ENCODE measurements at regions not wholly inside any gene's neighbourhood (a gene's known extent, or its start where the extent isn't known, plus 50 kb on each side); places are given as distances from the start of the nearest gene placed in this dataset.
A peak's percentile ranks its signal among the peaks of the same experiment; 100 is the strongest.
"Not testable (repeated sequence)": the region's sequence is repeated elsewhere in the genome, so short reads cannot be mapped to it uniquely, and the experiment has no call there.

GRCh38 chr15:38930851-38931572 is 366.4 kb upstream of the RASGRP1 start:
- FAIRE-seq (no peak), DNase-seq (ENCODE audit: low spot score) (no peak)

GRCh38 chr15:38941399-38941953 is 376.9 kb upstream of the RASGRP1 start:
- FAIRE-seq (no peak), DNase-seq (ENCODE audit: low spot score) (no peak)

GRCh38 chr15:38944536-38944935 is 379.9 kb upstream of the RASGRP1 start:
- DNase-seq (ENCODE audit: low spot score) (no peak), FAIRE-seq (no peak)

GRCh38 chr15:38945551-38946298 is 381.1 kb upstream of the RASGRP1 start:
- FAIRE-seq = no peak
- no peak for DNase-seq (ENCODE audit: low spot score)

- DNase-seq (ENCODE audit: low spot score) (no peak), FAIRE-seq (no peak)
Observed at GRCh38 chr15:38954090-38954489, 389.5 kb upstream of the RASGRP1 start.

- DNase-seq (ENCODE audit: low spot score) = no peak
- FAIRE-seq = no peak
Observed at GRCh38 chr15:38961456-38961855, 396.8 kb upstream of the RASGRP1 start.

- no peak for FAIRE-seq
- no peak for DNase-seq (ENCODE audit: low spot score)
Observed at GRCh38 chr15:38961931-38962330, 397.3 kb upstream of the RASGRP1 start.

GRCh38 chr15:38972831-38973230 is 408.2 kb upstream of the RASGRP1 start:
- FAIRE-seq (no peak), DNase-seq (ENCODE audit: low spot score) (no peak)

- no peak for FAIRE-seq
- DNase-seq (ENCODE audit: low spot score) = no peak
Observed at GRCh38 chr15:38975282-38975990, 410.8 kb upstream of the RASGRP1 start.

GRCh38 chr15:38991126-38991525 is 426.5 kb upstream of the RASGRP1 start:
- peak; percentile 18 for DNase-seq (ENCODE audit: low spot score)
- no peak for FAIRE-seq

- peak; percentile 27 for FAIRE-seq
- DNase-seq (ENCODE audit: low spot score) = no peak
Observed at GRCh38 chr15:38991701-38992100, 427.1 kb upstream of the RASGRP1 start.

GRCh38 chr15:38992506-38992905 is 427.9 kb upstream of the RASGRP1 start:
- no peak for DNase-seq (ENCODE audit: low spot score)
- no peak for FAIRE-seq

- DNase-seq (ENCODE audit: low spot score) (no peak), FAIRE-seq (no peak)
Observed at GRCh38 chr15:38992930-38993329, 428.3 kb upstream of the RASGRP1 start.

- FAIRE-seq = no peak
- no peak for DNase-seq (ENCODE audit: low spot score)
Observed at GRCh38 chr15:38994310-38994709, 429.7 kb upstream of the RASGRP1 start.

- DNase-seq (ENCODE audit: low spot score) (peak; percentile 35), FAIRE-seq (no peak)
Observed at GRCh38 chr15:38996111-38996631, 431.6 kb upstream of the RASGRP1 start.

- DNase-seq (ENCODE audit: low spot score) (no peak), FAIRE-seq (no peak)
Observed at GRCh38 chr15:38997841-38998240, 433.2 kb upstream of the RASGRP1 start.

GRCh38 chr15:39000008-39000734 is 435.6 kb upstream of the RASGRP1 start:
- FAIRE-seq (no peak), DNase-seq (ENCODE audit: low spot score) (no peak)

GRCh38 chr15:39009740-39010139 is 445.1 kb upstream of the RASGRP1 start:
- DNase-seq (ENCODE audit: low spot score) (no peak), FAIRE-seq (no peak)

- FAIRE-seq; DNase-seq (ENCODE audit: low spot score): not testable (repeated sequence)
Observed at GRCh38 chr15:39011066-39011465, 446.5 kb upstream of the RASGRP1 start.

- no peak for FAIRE-seq
- no peak for DNase-seq (ENCODE audit: low spot score)
Observed at GRCh38 chr15:39013262-39013661, 448.6 kb upstream of the RASGRP1 start.

GRCh38 chr15:39014682-39015081 is 450.1 kb upstream of the RASGRP1 start:
- DNase-seq (ENCODE audit: low spot score) = no peak
- peak; percentile 46 for FAIRE-seq
